Subcutaneous abdominal adipose tissue (tissue), 5 donors: ENCODE measurements at regions not wholly inside any gene's neighbourhood (a gene's known extent, or its start where the extent isn't known, plus 50 kb on each side); places are given as distances from the start of the nearest gene placed in this dataset.

Source experiments
- H3K27ac ChIP-seq: one replicate; pipeline ENCODE4 v1.7.0; 2013; ENCODE audit warnings: low read depth, mild to moderate bottlenecking, inconsistent platforms, low read length, moderate library complexity
- H3K27me3 ChIP-seq, 5 donors: one replicate each; pipeline ENCODE4 v1.7.0; 2013; ENCODE audit warnings: low read length in 5 of 5, inconsistent platforms in 1 of 5; ENCODE audit not compliant: control insufficient read depth in 5 of 5, insufficient read depth in 4 of 5
- H3K36me3 ChIP-seq, 5 donors: one replicate each; pipeline ENCODE4 v1.7.0; 2013; ENCODE audit warnings: low read length in 5 of 5; ENCODE audit not compliant: control insufficient read depth in 5 of 5, insufficient read depth in 5 of 5
- H3K4me1 ChIP-seq, 5 donors: one replicate each; pipeline ENCODE4 v1.7.0; 2013; ENCODE audit warnings: low read length in 5 of 5, mild to moderate bottlenecking in 3 of 5, moderate library complexity in 1 of 5; ENCODE audit not compliant: control insufficient read depth in 5 of 5, insufficient read depth in 5 of 5
- H3K4me3 ChIP-seq, 5 donors: one replicate each; pipeline ENCODE4 v1.7.0; 2013; ENCODE audit warnings: low read length in 5 of 5, low read depth in 1 of 5
- H3K9ac ChIP-seq, 5 donors: one replicate each; pipeline ENCODE4 v1.7.0; 2013; ENCODE audit warnings: low read length in 5 of 5, mild to moderate bottlenecking in 4 of 5, moderate library complexity in 3 of 5
- H3K9me3 ChIP-seq, 5 donors: one replicate each; pipeline ENCODE4 v1.7.0; 2013; ENCODE audit warnings: low read length in 5 of 5; ENCODE audit not compliant: control insufficient read depth in 5 of 5
- donor health status: healthy.
- donor health status: healthy.
- donor health status: healthy.
- donor health status: healthy.
- donor health status: healthy.

GRCh38 chr9:79259858-79260257 lies 311.9 kb upstream of the TLE4 start:
- peaks cover 0 to 3% (median 0%) of the 10 kb centered on the region in 5 donors for H3K9me3 ChIP-seq
- no peak overlapping the region for H3K4me3 ChIP-seq
- H3K9ac ChIP-seq: no peak overlapping the region
- no peak overlapping the region for H3K27ac ChIP-seq
- peaks cover 0 to 12% (median 3%) of the 10 kb centered on the region in 5 donors for H3K4me1 ChIP-seq
- peaks cover 17 to 30% (median 17%) of the 10 kb centered on the region in 5 donors for H3K27me3 ChIP-seq
- no peaks in the 10 kb centered on the region for H3K36me3 ChIP-seq

DNA sequence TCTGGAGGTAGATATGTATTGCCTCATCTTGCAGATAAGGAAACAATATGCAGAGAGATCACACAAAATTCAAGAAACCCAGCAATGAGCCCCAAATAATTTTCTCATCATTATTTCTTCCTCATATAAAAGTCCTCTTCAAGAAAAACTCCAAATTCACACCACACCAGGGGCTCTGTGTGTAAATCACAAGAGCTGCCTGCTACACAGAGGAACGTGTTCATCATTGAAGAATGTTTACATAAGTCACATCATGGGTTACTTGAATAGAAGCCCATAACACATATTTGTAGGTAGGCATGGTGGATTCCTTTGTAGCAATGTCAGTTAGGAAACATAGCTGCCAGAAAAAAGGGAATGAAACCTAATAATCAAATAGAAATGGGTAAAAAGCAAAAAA lies 308.1 kb upstream of the TLE4 start:
- H3K27ac ChIP-seq: no peak overlapping the region
- H3K9ac ChIP-seq: no peak overlapping the region
- no peak overlapping the region for H3K4me3 ChIP-seq
- no peaks in the 10 kb centered on the region for H3K36me3 ChIP-seq
- peaks cover 0 to 3% (median 0%) of the 10 kb centered on the region in 5 donors for H3K9me3 ChIP-seq
- H3K4me1 ChIP-seq: no peaks in the 10 kb centered on the region
- peaks cover 0 to 7% (median 3%) of the 10 kb centered on the region in 5 donors for H3K27me3 ChIP-seq

GRCh38 chr9:79264041-79264440 lies 307.7 kb upstream of the TLE4 start:
- H3K27me3 ChIP-seq: peaks cover 0 to 6% (median 2%) of the 10 kb centered on the region in 5 donors
- H3K4me3 ChIP-seq: no peak overlapping the region
- peaks cover 0 to 3% (median 0%) of the 10 kb centered on the region in 5 donors for H3K9me3 ChIP-seq
- no peak overlapping the region for H3K9ac ChIP-seq
- no peaks in the 10 kb centered on the region for H3K36me3 ChIP-seq
- no peaks in the 10 kb centered on the region for H3K4me1 ChIP-seq
- no peak overlapping the region for H3K27ac ChIP-seq

GRCh38 chr9:79264511-79265355 lies 307.0 kb upstream of the TLE4 start:
- peaks cover 0 to 3% (median 0%) of the 10 kb centered on the region in 5 donors for H3K9me3 ChIP-seq
- no peaks in the 10 kb centered on the region for H3K4me1 ChIP-seq
- H3K27me3 ChIP-seq: peaks cover 0 to 3% (median 0%) of the 10 kb centered on the region in 5 donors
- H3K4me3 ChIP-seq: no peak overlapping the region
- no peak overlapping the region for H3K27ac ChIP-seq
- H3K36me3 ChIP-seq: no peaks in the 10 kb centered on the region
- no peak overlapping the region for H3K9ac ChIP-seq

GRCh38 chr9:79266986-79267385 lies 304.8 kb upstream of the TLE4 start:
- Histone ChIP-seq H3K4me1 (no peaks in the 10 kb centered on the region), H3K27ac (no peak overlapping the region), H3K9me3 (peaks cover 0 to 3% (median 0%) of the 10 kb centered on the region in 5 donors), H3K9ac (no peak overlapping the region), H3K4me3 (no peak overlapping the region), H3K27me3 (peaks cover 0 to 3% (median 0%) of the 10 kb centered on the region in 5 donors), H3K36me3 (no peaks in the 10 kb centered on the region)

GRCh38 chr9:79268806-79269205 lies 303.0 kb upstream of the TLE4 start:
- Histone ChIP-seq H3K27ac (no peak overlapping the region), H3K4me3 (no peak overlapping the region), H3K36me3 (no peaks in the 10 kb centered on the region), H3K4me1 (no peaks in the 10 kb centered on the region), H3K9me3 (no peaks in the 10 kb centered on the region), H3K9ac (no peak overlapping the region), H3K27me3 (no peaks in the 10 kb centered on the region)

GRCh38 chr9:79273311-79273710 lies 298.5 kb upstream of the TLE4 start:
- Histone ChIP-seq H3K36me3 (no peaks in the 10 kb centered on the region), H3K9ac (no peak overlapping the region), H3K4me3 (no peak overlapping the region), H3K9me3 (peaks cover 0 to 2% (median 0%) of the 10 kb centered on the region in 5 donors), H3K27me3 (no peaks in the 10 kb centered on the region), H3K27ac (no peak overlapping the region), H3K4me1 (no peaks in the 10 kb centered on the region)

DNA sequence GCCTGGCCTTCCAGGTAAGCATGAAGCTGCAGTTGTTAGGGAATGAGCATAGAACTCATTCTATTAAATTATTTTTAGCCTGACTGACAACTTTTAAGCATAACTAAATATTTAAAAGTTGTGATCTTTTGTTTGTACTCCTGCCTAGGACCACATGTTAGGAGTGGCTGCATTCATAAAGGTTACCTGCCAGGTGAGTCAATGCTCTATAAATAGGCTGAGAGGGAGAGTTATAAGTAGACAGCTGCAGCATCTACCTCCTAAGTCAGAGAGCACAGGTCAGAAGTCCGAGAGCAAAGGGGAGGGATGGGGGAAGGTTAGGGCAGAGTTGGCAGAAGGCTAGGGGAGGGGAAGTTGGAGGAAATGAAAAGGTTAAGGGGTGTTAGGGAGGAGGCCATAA lies 292.4 kb upstream of the TLE4 start:
- no peaks in the 10 kb centered on the region for H3K36me3 ChIP-seq
- H3K27me3 ChIP-seq: no peaks in the 10 kb centered on the region
- H3K4me3 ChIP-seq: no peak overlapping the region
- no peak overlapping the region for H3K27ac ChIP-seq
- H3K4me1 ChIP-seq: no peaks in the 10 kb centered on the region
- H3K9ac ChIP-seq: no peak overlapping the region
- no peaks in the 10 kb centered on the region for H3K9me3 ChIP-seq

GRCh38 chr9:79280691-79281090 lies 291.1 kb upstream of the TLE4 start:
- H3K4me3 ChIP-seq: no peak overlapping the region
- H3K27me3 ChIP-seq: no peaks in the 10 kb centered on the region
- no peaks in the 10 kb centered on the region for H3K4me1 ChIP-seq
- no peaks in the 10 kb centered on the region for H3K9me3 ChIP-seq
- H3K27ac ChIP-seq: no peak overlapping the region
- H3K9ac ChIP-seq: no peak overlapping the region
- no peaks in the 10 kb centered on the region for H3K36me3 ChIP-seq

- Histone ChIP-seq H3K36me3 (no peaks in the 10 kb centered on the region), H3K4me1 (no peaks in the 10 kb centered on the region), H3K27ac (no peak overlapping the region), H3K9me3 (no peaks in the 10 kb centered on the region), H3K9ac (no peak overlapping the region), H3K27me3 (no peaks in the 10 kb centered on the region), H3K4me3 (no peak overlapping the region)
Observed at GRCh38 chr9:79284081-79284480, 287.7 kb upstream of the TLE4 start.
